ENCODE measurements at regions not wholly inside any gene's neighbourhood (a gene's known extent, or its start where the extent isn't known, plus 50 kb on each side); places are given as distances from the start of the nearest gene placed in this dataset.

- intact Hi-C loops (cut with micrococcal nuclease), result no loop called here
- Mint-ChIP-seq H3K4me3 (no peak overlapping the region), H3K27ac (no peak overlapping the region), H3K9me3 (no peaks in the 10 kb centered on the region), H3K36me3 (ENCODE audit: low read depth) (no peaks in the 10 kb centered on the region), H3K4me1 (ENCODE audit: low read depth) (no peaks in the 10 kb centered on the region), H3K27me3 (ENCODE audit: insufficient read depth) (no peaks in the 10 kb centered on the region)
- no peak for DNase-seq (ENCODE audit: low spot score)
These were observed 436.9 kb upstream of the LCORL start for GRCh38 chr4:18458465-18458864.

- H3K36me3 Mint-ChIP-seq (ENCODE audit: low read depth), result no peaks in the 10 kb centered on the region
- H3K4me3 Mint-ChIP-seq, result no peak overlapping the region
- no peak overlapping the region for H3K27ac Mint-ChIP-seq
- no peak for DNase-seq (ENCODE audit: low spot score)
- H3K27me3 Mint-ChIP-seq (ENCODE audit: insufficient read depth), result no peaks in the 10 kb centered on the region
- no peaks in the 10 kb centered on the region for H3K4me1 Mint-ChIP-seq (ENCODE audit: low read depth)
- H3K9me3 Mint-ChIP-seq, result no peaks in the 10 kb centered on the region
- intact Hi-C loops (cut with micrococcal nuclease), result no loop called here
These were observed 432.8 kb upstream of the LCORL start for GRCh38 chr4:18454349-18454748.

- H3K9me3 Mint-ChIP-seq, result peaks cover 5% of the 10 kb centered on the region
- no peaks in the 10 kb centered on the region for H3K36me3 Mint-ChIP-seq (ENCODE audit: low read depth)
- no peaks in the 10 kb centered on the region for H3K4me1 Mint-ChIP-seq (ENCODE audit: low read depth)
- H3K27ac Mint-ChIP-seq, result no peak overlapping the region
- intact Hi-C loops (cut with micrococcal nuclease), result no loop called here
- no peak for DNase-seq (ENCODE audit: low spot score)
- no peak overlapping the region for H3K4me3 Mint-ChIP-seq
- H3K27me3 Mint-ChIP-seq (ENCODE audit: insufficient read depth), result peaks cover 2% of the 10 kb centered on the region
These were observed 423.6 kb upstream of the LCORL start for GRCh38 chr4:18445110-18445509.

GRCh38 chr4:18444206-18444605 lies 422.7 kb upstream of the LCORL start:
- no peak for DNase-seq (ENCODE audit: low spot score)
- intact Hi-C loops (cut with micrococcal nuclease), result no loop called here
- no peaks in the 10 kb centered on the region for H3K36me3 Mint-ChIP-seq (ENCODE audit: low read depth)
- no peaks in the 10 kb centered on the region for H3K4me1 Mint-ChIP-seq (ENCODE audit: low read depth)
- no peak overlapping the region for H3K27ac Mint-ChIP-seq
- peaks cover 5% of the 10 kb centered on the region for H3K9me3 Mint-ChIP-seq
- peaks cover 2% of the 10 kb centered on the region for H3K27me3 Mint-ChIP-seq (ENCODE audit: insufficient read depth)
- no peak overlapping the region for H3K4me3 Mint-ChIP-seq

GRCh38 chr4:18442957-18443356 lies 421.4 kb upstream of the LCORL start:
- peaks cover 5% of the 10 kb centered on the region for H3K9me3 Mint-ChIP-seq
- DNase-seq (ENCODE audit: low spot score), result no peak
- intact Hi-C loops (cut with micrococcal nuclease), result no loop called here
- H3K4me3 Mint-ChIP-seq, result no peak overlapping the region
- H3K27me3 Mint-ChIP-seq (ENCODE audit: insufficient read depth), result peaks cover 2% of the 10 kb centered on the region
- H3K36me3 Mint-ChIP-seq (ENCODE audit: low read depth), result no peaks in the 10 kb centered on the region
- no peak overlapping the region for H3K27ac Mint-ChIP-seq
- no peaks in the 10 kb centered on the region for H3K4me1 Mint-ChIP-seq (ENCODE audit: low read depth)

- no peaks in the 10 kb centered on the region for H3K4me1 Mint-ChIP-seq (ENCODE audit: low read depth)
- H3K36me3 Mint-ChIP-seq (ENCODE audit: low read depth), result no peaks in the 10 kb centered on the region
- no peak overlapping the region for H3K4me3 Mint-ChIP-seq
- H3K27me3 Mint-ChIP-seq (ENCODE audit: insufficient read depth), result peaks cover 2% of the 10 kb centered on the region
- H3K9me3 Mint-ChIP-seq, result peaks cover 5% of the 10 kb centered on the region
- H3K27ac Mint-ChIP-seq, result no peak overlapping the region
- no peak for DNase-seq (ENCODE audit: low spot score)
- intact Hi-C loops (cut with micrococcal nuclease), result no loop called here
These were observed 420.1 kb upstream of the LCORL start for GRCh38 chr4:18441676-18442075.

- Mint-ChIP-seq H3K27ac (no peak overlapping the region), H3K27me3 (ENCODE audit: insufficient read depth) (peaks cover 2% of the 10 kb centered on the region), H3K36me3 (ENCODE audit: low read depth) (no peaks in the 10 kb centered on the region), H3K9me3 (peaks cover 5% of the 10 kb centered on the region), H3K4me1 (ENCODE audit: low read depth) (no peaks in the 10 kb centered on the region), H3K4me3 (no peak overlapping the region)
- intact Hi-C loops (cut with micrococcal nuclease), result no loop called here
- no peak for DNase-seq (ENCODE audit: low spot score)
These were observed 419.6 kb upstream of the LCORL start for GRCh38 chr4:18441203-18441590.

GRCh38 chr4:18440527-18441202 lies 419.1 kb upstream of the LCORL start:
- H3K9me3 Mint-ChIP-seq, result peaks cover 5% of the 10 kb centered on the region
- no peaks in the 10 kb centered on the region for H3K4me1 Mint-ChIP-seq (ENCODE audit: low read depth)
- intact Hi-C loops (cut with micrococcal nuclease), result no loop called here
- no peaks in the 10 kb centered on the region for H3K36me3 Mint-ChIP-seq (ENCODE audit: low read depth)
- peaks cover 2% of the 10 kb centered on the region for H3K27me3 Mint-ChIP-seq (ENCODE audit: insufficient read depth)
- no peak overlapping the region for H3K4me3 Mint-ChIP-seq
- DNase-seq (ENCODE audit: low spot score), result no peak
- H3K27ac Mint-ChIP-seq, result no peak overlapping the region

- H3K9me3 Mint-ChIP-seq, result no peaks in the 10 kb centered on the region
- DNase-seq (ENCODE audit: low spot score), result no peak
- H3K4me3 Mint-ChIP-seq, result no peak overlapping the region
- H3K36me3 Mint-ChIP-seq (ENCODE audit: low read depth), result no peaks in the 10 kb centered on the region
- H3K4me1 Mint-ChIP-seq (ENCODE audit: low read depth), result no peaks in the 10 kb centered on the region
- H3K27ac Mint-ChIP-seq, result no peak overlapping the region
- intact Hi-C loops (cut with micrococcal nuclease), result no loop called here
- H3K27me3 Mint-ChIP-seq (ENCODE audit: insufficient read depth), result no peaks in the 10 kb centered on the region
These were observed 417.8 kb upstream of the LCORL start for GRCh38 chr4:18439311-18439710.

- no peak for DNase-seq (ENCODE audit: low spot score)
- Mint-ChIP-seq H3K4me3 (no peak overlapping the region), H3K9me3 (no peaks in the 10 kb centered on the region), H3K4me1 (ENCODE audit: low read depth) (no peaks in the 10 kb centered on the region), H3K27me3 (ENCODE audit: insufficient read depth) (no peaks in the 10 kb centered on the region), H3K27ac (no peak overlapping the region), H3K36me3 (ENCODE audit: low read depth) (no peaks in the 10 kb centered on the region)
- intact Hi-C loops (cut with micrococcal nuclease), result no loop called here
These were observed 414.2 kb upstream of the LCORL start for GRCh38 chr4:18435781-18436180.

GRCh38 chr4:18422685-18423084 lies 401.1 kb upstream of the LCORL start:
- Mint-ChIP-seq H3K4me1 (ENCODE audit: low read depth) (no peaks in the 10 kb centered on the region), H3K36me3 (ENCODE audit: low read depth) (no peaks in the 10 kb centered on the region), H3K27me3 (ENCODE audit: insufficient read depth) (no peaks in the 10 kb centered on the region), H3K9me3 (no peaks in the 10 kb centered on the region), H3K27ac (no peak overlapping the region), H3K4me3 (no peak overlapping the region)
- intact Hi-C loops (cut with micrococcal nuclease), result no loop called here
- no peak for DNase-seq (ENCODE audit: low spot score)

GRCh38 chr4:18421519-18421918 lies 400.0 kb upstream of the LCORL start:
- no peak for DNase-seq (ENCODE audit: low spot score)
- intact Hi-C loops (cut with micrococcal nuclease), result no loop called here
- no peaks in the 10 kb centered on the region for H3K4me1 Mint-ChIP-seq (ENCODE audit: low read depth)
- no peaks in the 10 kb centered on the region for H3K9me3 Mint-ChIP-seq
- H3K27ac Mint-ChIP-seq, result no peak overlapping the region
- no peaks in the 10 kb centered on the region for H3K27me3 Mint-ChIP-seq (ENCODE audit: insufficient read depth)
- H3K4me3 Mint-ChIP-seq, result no peak overlapping the region
- no peaks in the 10 kb centered on the region for H3K36me3 Mint-ChIP-seq (ENCODE audit: low read depth)

GRCh38 chr4:18419780-18420179 lies 398.2 kb upstream of the LCORL start:
- no peak for DNase-seq (ENCODE audit: low spot score)
- H3K4me1 Mint-ChIP-seq (ENCODE audit: low read depth), result no peaks in the 10 kb centered on the region
- no peak overlapping the region for H3K4me3 Mint-ChIP-seq
- H3K9me3 Mint-ChIP-seq, result no peaks in the 10 kb centered on the region
- H3K27me3 Mint-ChIP-seq (ENCODE audit: insufficient read depth), result no peaks in the 10 kb centered on the region
- intact Hi-C loops (cut with micrococcal nuclease), result no loop called here
- H3K27ac Mint-ChIP-seq, result no peak overlapping the region
- H3K36me3 Mint-ChIP-seq (ENCODE audit: low read depth), result no peaks in the 10 kb centered on the region

Measured in activated T-helper 1 cell treated with anti-CD3 and anti-CD28 coated beads, Interleukin-12 subunit alpha, Interleukin-12 subunit beta, Interleukin-2, Interleukin-4 antibody, amounts not matched to agents 30 ng/mL and 10 ng/mL and 1 ng/mL, durations not matched to agents 14 hours and 24 hours and 36 hours (primary cell).